HG03378 (cell line): ENCODE measurements at regions not wholly inside any gene's neighbourhood (a gene's known extent, or its start where the extent isn't known, plus 50 kb on each side); places are given as distances from the start of the nearest gene placed in this dataset.
"Not testable (repeated sequence)": the region's sequence is repeated elsewhere in the genome, so short reads cannot be mapped to it uniquely, and the experiment has no call there.

Experiments
- ATAC-seq: cut with Tn5 transposase; IDR thresholded peaks from one replicate; pipeline ENCODE4 v1.9.1; 2021; ENCODE audit warnings: mild to moderate bottlenecking, moderate library complexity; ENCODE audit not compliant: unreplicated experiment

DNA sequence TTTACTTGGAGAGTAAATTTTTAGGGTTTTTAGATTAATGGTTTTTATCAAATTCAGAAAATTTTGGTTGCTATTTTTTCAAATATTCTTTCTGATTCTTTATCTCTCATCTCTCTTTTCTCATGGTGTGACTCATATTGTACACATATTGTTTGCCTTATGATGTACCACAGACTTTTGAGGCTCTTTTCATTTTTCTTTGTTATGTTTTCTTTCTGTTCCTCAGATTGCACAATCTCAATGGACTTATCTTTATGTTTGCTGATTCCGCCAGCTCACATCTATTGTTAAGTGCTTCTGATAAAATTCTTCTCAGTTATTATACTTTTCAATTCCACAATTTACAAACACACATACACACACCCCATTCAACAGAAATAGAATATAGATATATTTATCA, 168.2 kb upstream of the IGFBP3 start:
- ATAC-seq, result no peak

DNA sequence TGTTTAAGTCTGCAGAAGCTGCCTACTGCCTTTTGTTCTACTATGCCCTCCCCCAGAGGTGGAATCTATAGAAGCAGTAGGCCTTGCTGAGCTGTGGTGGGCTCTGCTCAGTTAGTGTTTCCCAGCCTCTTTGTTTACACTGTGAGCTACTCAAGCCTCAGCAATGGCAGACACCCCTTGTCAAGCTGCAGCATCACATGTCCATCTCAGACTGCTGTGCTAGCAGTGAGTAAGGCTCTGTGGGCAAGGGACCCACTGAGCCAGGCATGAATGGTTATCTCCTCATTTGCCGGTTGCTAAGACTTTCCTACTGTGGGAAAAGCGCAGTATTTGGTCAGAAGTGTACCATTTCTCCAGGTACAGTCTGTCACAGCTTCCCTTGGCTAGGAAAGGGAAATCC, 167.4 kb upstream of the IGFBP3 start:
- ATAC-seq, result not testable (repeated sequence)

DNA sequence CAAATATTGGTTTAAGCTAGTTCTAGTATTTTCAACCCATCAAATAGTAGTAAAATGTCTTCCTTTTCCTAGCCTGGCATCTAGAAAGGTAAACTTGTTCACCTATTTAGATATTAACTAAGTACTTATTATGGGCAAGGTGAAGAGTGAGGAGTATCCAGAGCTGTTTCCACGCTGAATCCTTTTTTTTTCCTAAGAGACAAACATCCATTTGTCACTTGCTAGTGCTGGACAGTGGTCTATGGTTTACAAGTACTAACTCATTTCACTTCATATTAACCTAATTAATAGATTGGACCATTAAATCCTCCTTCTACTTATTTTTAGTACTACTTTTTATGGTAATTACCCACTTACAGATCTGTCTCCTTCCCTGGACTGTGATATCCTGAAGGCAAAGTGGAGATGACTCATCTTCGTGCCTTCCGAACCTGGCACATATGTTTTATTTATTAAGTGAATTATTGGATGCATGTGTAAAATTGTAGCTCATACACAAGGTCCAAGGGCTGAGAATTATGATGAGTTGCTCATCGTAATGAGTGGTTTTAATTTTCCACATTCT, 159.6 kb upstream of the IGFBP3 start:
- ATAC-seq, result no peak

DNA sequence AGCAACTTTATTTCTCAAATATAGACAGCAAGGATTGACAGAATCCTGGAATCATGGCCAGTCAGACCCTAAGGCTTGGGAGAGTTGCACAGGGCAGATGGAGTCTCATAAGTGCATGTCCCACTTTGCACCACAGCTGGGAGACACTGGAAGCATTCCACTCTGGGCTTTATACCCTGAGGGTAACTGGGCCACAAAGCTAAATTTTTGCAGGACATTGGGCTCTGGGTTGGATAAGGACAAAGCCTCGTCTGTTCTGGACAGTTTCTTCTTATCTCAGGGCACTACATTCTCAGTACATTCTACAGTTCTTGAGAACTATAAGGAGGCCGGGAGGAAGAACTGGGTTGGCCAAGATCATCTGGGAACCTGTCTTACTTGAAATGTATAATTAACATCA, 158.3 kb upstream of the IGFBP3 start:
- no peak for ATAC-seq

DNA sequence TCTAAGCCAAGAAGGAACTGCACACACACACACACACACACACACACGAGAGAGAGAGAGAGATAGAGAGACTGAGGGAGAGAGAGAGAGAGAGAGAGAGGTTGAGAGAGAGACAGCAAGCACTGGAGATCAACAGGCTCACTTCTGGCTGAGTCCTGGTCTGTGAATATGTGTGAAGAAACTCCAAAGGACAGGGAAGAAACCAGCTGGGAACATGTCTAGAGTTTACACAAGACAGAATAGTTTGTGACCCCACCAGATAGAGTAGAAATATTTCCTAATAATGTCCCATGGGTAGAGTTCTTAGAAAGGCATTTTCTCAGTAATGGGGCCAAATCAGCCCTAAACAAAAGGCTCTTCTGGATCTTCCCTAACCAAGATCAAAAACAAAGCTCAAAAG, 155.5 kb upstream of the IGFBP3 start:
- ATAC-seq, result no peak

DNA sequence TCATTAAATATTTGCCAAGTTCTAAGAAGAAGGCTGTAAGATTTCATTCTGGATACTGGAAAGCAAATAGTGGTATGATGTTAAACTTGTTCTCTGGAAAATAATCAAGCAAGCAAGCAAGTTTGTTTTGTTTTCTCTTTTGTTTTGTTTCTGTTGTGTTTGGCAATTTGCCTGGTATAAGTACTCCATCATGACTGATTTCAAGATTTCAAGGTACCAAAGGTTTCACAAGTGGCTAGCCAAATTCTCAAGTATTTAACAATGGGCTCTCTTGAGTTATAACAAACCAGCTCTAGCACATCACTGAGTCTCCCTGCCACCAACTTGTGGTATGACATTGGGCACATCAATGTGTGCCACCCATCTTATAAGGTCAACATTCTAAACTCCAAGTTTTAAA, 151.7 kb upstream of the IGFBP3 start:
- ATAC-seq, result no peak

DNA sequence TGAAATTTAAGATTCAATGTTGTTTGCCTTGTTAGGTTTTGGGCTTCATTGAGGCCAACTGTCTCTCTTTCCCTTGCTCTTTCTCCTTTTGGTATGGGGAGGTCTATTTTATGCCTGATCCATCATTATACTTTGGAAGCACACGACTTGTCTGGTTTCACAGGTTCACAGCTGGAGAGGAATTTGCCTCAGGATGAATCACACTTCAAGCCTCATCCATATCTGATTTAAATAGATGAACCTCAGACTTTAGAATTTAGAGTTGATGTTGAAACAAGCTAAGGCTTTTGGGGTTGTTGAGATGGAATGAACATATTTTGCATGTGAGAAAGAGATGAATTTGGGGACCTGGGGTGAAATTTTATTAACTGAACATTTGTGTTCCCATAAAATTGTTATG, 150.5 kb upstream of the IGFBP3 start:
- ATAC-seq, result no peak

DNA sequence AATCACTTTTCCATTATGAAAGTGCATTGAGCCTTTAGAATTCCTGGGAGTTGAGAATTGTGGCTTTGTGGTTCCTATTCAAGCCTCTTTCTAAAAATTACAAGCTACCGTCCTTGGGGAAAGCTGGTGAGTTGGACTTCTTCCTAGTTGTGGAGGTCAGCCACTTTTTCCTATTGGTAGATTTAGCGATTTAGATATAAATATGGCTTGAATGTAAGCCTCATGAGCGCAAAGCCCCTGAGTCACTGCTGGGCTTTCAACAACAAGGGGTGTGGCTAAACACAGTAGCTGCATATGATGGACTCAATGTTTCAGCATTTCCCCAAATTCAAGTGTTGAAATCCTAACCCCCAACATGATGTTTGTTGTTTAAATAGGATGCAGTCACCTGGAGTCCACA, 150.0 kb upstream of the IGFBP3 start:
- no peak for ATAC-seq

DNA sequence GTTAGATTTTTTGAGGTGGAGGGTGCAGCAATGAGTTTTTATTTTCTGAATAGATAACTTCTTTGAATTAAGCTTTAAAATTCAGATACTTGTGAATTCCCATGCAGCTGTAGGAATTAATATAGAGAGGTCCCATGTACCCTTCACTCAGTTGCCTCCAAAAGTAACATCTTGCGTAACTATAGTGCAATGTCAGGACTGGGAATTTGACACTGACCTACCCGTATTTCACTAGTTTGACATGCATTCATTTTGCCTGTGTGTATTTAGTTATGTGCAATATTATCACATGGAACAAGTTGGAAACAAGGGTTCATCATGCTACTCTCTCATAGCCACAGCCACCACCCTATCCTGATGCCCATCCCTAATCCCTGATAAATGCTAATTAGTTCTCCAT, 147.1 kb upstream of the IGFBP3 start:
- ATAC-seq, result no peak

DNA sequence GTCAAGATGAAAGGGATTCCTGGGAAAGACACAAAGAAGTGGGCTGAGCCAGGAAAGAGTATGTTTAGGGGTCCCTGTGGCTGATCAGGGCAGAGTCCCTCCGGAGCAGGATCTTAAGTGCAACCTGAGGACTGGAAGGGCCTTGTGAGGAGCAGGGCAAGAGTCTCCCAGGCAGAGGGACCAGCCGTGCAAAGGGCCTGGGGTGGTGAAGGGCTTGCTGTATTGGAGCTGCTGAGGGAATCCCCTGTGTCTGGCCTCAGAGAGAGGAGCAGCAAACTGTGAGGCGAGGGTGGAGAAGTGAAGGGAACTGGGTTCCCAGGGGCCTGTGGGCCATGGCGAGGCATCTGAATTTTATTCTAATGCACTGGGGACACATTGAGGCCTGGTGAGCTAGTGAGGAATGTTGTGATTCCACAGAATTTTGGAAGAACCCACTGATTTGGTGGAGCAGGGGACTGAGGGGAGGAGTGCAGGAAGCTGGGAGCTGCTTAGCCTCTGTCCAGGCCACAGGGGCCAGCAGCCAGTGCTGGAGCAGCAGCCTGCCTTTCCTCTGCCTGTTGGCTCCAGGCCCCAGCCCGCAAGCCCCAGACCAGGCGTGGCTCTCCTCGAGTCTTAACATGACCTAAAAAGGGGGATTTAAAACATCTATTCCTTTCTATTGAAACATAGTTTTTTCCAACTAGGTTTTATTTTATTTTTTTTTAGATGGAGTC, 138.4 kb upstream of the IGFBP3 start:
- no peak for ATAC-seq

DNA sequence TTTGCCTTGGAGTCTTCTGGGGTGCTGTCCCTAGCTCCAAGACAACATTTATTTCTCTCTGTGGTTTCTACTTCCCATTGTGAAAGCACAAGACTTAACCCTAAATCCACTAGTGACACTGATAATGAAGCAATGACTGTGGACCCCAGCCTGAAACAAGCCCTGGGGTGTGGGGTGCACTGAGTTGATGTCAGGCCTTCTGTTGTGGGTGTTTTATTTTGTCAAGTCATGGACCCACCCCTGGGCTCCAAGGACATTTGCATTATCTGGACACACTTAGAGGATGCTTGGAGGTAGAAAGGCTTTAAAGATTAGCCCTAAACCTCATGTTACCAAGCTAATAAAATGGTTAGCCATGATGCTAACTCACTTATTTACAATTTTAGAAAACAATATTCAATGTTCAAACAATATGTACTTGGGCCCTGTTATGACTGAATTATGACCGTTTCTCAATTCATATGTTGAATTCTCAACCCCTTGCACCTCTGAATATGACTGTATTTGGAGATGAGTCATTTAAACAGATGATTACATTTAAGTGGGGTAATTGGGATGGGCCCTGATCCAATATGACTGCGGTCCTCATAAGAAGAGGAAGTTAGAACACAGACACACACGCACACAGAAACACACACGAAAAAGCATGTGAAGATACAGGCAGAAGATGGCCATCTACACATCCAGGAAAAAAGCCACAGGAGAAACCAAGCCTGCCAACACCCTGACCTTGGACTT, 137.2 kb upstream of the IGFBP3 start:
- ATAC-seq, result no peak

DNA sequence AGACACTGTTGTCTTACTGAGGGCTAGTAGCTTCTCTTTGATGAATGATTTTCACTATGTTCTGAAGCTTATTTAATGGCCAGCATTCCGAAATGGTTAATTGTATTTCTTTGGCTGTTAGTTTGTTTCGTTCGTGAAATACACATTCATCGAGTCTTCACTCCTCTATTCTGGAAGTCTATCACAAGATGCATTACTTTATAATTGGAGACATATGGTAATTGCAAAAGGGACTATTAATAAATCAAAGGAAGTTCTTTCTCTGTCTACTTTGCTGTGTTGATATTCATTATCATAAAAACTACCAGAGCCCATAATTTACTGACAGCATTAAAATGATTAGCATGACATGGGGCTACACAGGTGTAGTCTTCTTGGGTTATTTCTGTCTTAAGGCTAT, 133.8 kb upstream of the IGFBP3 start:
- ATAC-seq, result no peak

DNA sequence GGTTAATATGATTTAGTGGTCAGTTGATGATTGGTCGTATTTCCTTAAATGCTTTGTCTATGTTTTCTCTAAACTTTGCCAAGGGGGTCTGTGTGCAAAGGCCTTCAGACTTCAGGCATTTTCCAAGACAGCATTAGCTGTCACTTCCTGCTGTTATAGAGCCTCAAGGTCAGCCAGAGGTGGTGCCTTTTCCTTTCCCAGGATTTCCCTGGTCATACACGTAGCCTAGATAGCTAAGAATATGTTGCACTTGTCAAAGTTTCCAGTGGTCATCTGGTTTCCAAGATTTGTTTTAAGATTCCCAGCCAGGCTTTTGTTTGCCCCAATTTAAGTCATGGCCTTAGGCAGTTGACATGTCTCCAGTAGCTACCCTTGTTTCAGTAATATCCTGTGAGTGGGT, 133.2 kb upstream of the IGFBP3 start:
- no peak for ATAC-seq

DNA sequence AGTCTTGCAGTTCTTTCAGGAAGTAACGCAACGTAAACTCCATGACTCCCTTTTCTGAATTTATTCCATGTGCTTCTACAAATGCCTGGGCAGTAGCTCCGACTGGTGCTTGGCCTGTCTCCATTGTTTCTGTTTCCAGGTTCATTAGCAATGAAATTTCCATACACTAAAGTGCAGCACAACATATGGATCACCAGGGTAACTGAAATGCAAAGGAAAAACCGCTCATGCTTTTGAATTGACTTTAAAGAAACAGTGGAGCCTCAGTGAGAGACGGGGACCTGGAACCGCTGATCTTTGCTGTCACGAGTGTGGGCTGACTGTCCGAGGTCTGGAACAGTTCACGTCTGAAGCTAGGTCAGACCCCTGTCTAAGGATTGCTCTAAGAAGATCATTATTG, 126.5 kb upstream of the IGFBP3 start:
- no peak for ATAC-seq

DNA sequence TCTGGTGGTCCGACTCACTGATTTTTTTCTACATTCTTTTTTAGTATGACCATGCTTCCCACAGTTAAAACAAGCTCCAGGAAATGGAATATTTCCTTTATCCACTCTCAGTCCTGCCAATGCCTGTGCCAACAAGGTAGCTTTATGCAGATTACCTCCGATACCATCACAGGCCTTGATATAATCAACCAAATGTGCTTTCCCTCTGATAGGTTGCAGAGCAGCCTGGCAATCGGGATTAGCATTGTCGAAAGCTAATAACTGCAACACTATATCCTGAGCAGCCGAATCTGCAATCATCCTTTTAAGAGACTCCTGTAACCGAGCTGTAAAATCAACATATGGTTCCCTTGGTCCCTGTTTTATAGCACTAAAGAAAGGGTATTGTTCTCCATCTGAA, 122.3 kb upstream of the IGFBP3 start:
- ATAC-seq, result not testable (repeated sequence)

DNA sequence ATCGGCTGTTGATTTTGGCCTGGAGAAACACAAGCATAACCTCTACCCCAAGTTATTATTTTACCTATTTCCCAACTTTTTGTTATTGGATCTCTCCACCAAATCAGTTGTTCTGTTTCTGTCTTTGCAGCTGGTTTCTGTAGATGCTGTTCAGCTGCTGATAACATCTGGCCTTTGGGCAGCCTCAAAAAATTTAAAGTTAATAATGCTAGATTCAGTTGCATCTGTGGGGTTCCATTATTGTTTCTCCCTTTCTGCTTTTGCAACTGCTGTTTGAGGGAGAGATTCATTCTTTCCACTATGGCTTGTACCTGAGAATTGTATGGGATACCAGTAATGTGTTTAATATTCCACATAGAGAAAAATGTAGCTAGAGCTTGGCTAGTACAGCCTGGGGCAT, 118.7 kb upstream of the IGFBP3 start:
- ATAC-seq, result not testable (repeated sequence)

DNA sequence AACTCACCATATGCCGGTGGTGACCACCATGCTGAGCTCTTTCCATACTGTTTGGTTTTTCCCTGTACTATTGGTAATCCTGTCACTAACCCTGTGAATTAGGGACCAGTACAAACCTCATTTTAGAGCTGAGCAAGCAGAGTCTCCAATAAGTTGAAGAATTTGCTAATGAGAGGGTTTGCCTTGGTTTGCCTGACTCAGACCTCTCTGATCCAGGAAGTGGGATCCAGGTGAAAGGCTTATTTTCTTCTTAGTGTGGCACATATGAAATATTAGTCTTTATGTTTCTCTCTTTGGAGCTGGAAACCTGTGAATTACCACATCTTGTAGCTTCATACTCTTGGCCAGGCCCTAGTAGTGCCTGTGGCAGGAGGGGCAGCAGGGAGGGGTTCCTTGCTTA, 114.1 kb upstream of the IGFBP3 start:
- no peak for ATAC-seq

DNA sequence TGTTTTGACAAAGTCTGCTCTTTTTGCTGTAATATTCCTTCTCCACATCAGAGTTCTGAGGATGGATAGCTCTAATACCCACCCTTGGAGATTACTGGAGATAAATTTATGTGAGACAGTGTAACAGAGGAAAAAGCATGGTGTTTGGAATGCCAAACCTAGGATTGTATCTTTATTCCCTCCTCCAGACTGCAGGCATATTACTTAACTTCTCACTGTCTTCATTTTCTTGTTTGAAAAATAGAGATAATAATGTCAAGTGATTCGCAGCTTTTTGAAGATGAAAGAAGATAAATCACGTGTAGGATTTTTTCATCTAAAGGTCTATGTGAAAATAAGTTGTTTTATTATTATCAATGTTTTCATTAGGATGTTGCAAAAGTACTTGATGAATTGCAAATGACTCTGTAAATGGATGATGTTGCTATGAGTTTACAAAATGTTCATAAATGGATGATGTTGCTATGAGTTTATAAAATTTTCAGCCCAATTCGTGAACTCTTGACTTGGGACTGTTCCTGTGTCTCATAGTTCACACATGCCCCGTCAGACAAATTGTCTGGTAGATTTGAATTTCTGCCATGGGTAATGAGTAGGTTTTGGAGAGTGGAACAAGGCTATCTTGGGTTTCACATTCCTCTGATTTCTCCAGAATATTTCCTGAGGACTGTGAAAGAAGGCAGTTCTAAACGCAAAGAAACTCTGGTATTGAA, 113.1 kb upstream of the IGFBP3 start:
- no peak for ATAC-seq

DNA sequence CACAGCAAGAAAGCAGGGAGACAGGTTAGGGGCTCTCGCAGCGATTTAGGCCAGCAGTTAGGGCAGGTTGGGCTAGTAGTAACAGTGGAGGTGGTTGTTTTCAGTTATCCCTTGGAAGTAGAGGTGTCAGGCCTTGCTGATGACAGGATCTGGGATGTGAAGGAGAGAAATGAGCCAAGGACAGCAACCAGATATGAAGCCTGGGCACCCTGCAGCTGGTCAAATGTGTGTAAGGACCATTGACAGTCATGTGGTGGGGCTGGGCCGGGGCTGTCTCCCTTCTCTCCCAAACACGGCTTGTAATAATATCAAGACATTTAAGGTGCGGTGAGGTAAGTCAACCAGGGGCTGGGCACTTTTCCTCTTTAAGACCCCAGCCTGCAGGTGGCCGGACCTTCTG, 112.5 kb upstream of the IGFBP3 start:
- ATAC-seq, result no peak

DNA sequence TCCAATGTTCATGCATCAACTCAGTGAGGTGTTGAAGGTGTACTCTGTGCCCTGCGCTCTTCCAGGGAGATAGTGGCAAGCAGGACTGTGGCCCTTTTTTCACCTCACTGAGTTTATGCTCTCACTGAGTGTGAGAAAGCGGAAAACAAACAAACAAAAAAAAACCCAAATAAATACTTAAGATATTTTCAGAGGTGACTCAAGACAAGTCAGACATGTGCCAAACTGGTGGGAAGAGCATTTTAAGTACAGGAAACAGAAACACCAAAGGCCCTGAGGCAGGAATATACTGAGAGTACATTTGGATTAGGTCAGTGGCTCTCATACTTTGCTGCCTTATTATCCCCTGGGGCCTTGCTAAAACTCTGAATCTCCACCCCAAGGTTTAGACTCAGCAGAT, 111.9 kb upstream of the IGFBP3 start:
- no peak for ATAC-seq

DNA sequence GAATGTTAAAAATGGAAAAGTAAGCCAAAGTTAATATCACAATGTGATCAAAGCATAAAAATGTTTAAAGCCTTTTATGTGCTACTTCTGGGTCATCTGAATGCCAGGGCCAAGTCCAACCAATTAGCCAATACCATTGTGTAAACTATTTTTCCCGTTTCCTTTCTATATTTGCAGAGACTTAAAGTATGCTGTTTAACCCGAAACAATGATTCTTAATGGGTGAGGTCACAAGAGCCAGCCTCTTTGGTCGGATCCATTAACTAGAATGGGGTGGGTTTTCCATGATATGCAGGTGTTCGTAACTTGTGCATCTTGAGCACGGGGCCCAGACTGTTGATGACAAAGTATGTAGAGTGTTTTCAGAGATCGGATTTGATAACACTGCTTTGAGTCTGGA, 111.3 kb upstream of the IGFBP3 start:
- ATAC-seq, result no peak
